Skin epidermis (tissue), 12 donors: ENCODE measurements at regions not wholly inside any gene's neighbourhood (a gene's known extent, or its start where the extent isn't known, plus 50 kb on each side); places are given as distances from the start of the nearest gene placed in this dataset.
"Not testable (repeated sequence)": the region's sequence is repeated elsewhere in the genome, so short reads cannot be mapped to it uniquely, and the experiment has no call there.

ENCODE experiments used
- H3K27ac ChIP-seq, 21 experiments: fragments of 200-600 bp; sonication (generic) in 11 of 21; one replicate each; pipeline ENCODE4 v1.5.0; 2020; ENCODE audit warnings: mild to moderate bottlenecking in 3 of 21, inconsistent platforms in 2 of 21, moderate library complexity in 2 of 21
- H3K4me3 ChIP-seq, 7 experiments: fragments of 200-600 bp; sonication (generic) in 2 of 7; one replicate each; pipeline ENCODE4 v1.5.0; 2020; ENCODE audit warnings: inconsistent platforms in 2 of 7, mild to moderate bottlenecking in 2 of 7, moderate library complexity in 1 of 7

- Histone ChIP-seq H3K27ac (no peak overlapping the region), H3K4me3 (no peak overlapping the region)
These were observed 211.6 kb upstream of the TBL1X start for GRCh38 chrX:9253211-9253610.

- Histone ChIP-seq H3K27ac (no peak overlapping the region), H3K4me3 (no peak overlapping the region)
These were observed 207.0 kb upstream of the TBL1X start for GRCh38 chrX:9257718-9258420.

GRCh38 chrX:9258421-9259104, 206.3 kb upstream of the TBL1X start:
- H3K27ac ChIP-seq = no peak overlapping the region
- H3K4me3 ChIP-seq = no peak overlapping the region

GRCh38 chrX:9260603-9261002, 204.3 kb upstream of the TBL1X start:
- H3K4me3 ChIP-seq = no peak overlapping the region
- H3K27ac ChIP-seq = no peak overlapping the region

- H3K27ac ChIP-seq = no peak overlapping the region
- H3K4me3 ChIP-seq = no peak overlapping the region
These were observed 197.4 kb upstream of the TBL1X start for GRCh38 chrX:9267415-9267814.

- Histone ChIP-seq H3K27ac (no peak overlapping the region), H3K4me3 (no peak overlapping the region)
These were observed 195.7 kb upstream of the TBL1X start for GRCh38 chrX:9269134-9269533.

GRCh38 chrX:9271789-9272525, 192.9 kb upstream of the TBL1X start:
- H3K4me3 ChIP-seq = no peak overlapping the region
- H3K27ac ChIP-seq = no peak overlapping the region

- H3K4me3 ChIP-seq = no peak overlapping the region
- H3K27ac ChIP-seq = no peak overlapping the region
These were observed 191.1 kb upstream of the TBL1X start for GRCh38 chrX:9273744-9274143.

- Histone ChIP-seq H3K27ac (peak overlapping the region in 2 of 21 experiments; percentile 14 to 56), H3K4me3 (no peak overlapping the region)
These were observed 186.2 kb upstream of the TBL1X start for GRCh38 chrX:9278475-9279233.

- H3K4me3 ChIP-seq = no peak overlapping the region
These were observed 185.7 kb upstream of the TBL1X start for GRCh38 chrX:9279234-9279544.

GRCh38 chrX:9280831-9281230, 184.0 kb upstream of the TBL1X start:
- Histone ChIP-seq H3K27ac (no peak overlapping the region), H3K4me3 (no peak overlapping the region)

More at GRCh38 chrX:9279234-9279544, 185.7 kb upstream of the TBL1X start:
- peak overlapping the region in 1 of 21 experiments; percentile 56 for H3K27ac ChIP-seq

- H3K27ac ChIP-seq = no peak overlapping the region
- no peak overlapping the region for H3K4me3 ChIP-seq
These were observed 182.5 kb upstream of the TBL1X start for GRCh38 chrX:9282325-9282724.

GRCh38 chrX:9285342-9285771, 179.5 kb upstream of the TBL1X start:
- no peak overlapping the region for H3K27ac ChIP-seq
- no peak overlapping the region for H3K4me3 ChIP-seq

- Histone ChIP-seq H3K4me3 (no peak overlapping the region), H3K27ac (no peak overlapping the region)
These were observed 178.6 kb upstream of the TBL1X start for GRCh38 chrX:9286234-9286633.

GRCh38 chrX:9291629-9292028, 173.2 kb upstream of the TBL1X start:
- H3K4me3 ChIP-seq = no peak overlapping the region
- no peak overlapping the region for H3K27ac ChIP-seq

GRCh38 chrX:9293051-9293496, 171.8 kb upstream of the TBL1X start:
- Histone ChIP-seq H3K27ac (no peak overlapping the region), H3K4me3 (no peak overlapping the region)

- Histone ChIP-seq H3K4me3 (no peak overlapping the region), H3K27ac (no peak overlapping the region)
These were observed 171.0 kb upstream of the TBL1X start for GRCh38 chrX:9293903-9294302.

GRCh38 chrX:9295551-9295950, 169.3 kb upstream of the TBL1X start:
- Histone ChIP-seq H3K4me3 (no peak overlapping the region), H3K27ac (no peak overlapping the region)

GRCh38 chrX:9298221-9298620, 166.6 kb upstream of the TBL1X start:
- Histone ChIP-seq H3K4me3 (no peak overlapping the region), H3K27ac (no peak overlapping the region)

GRCh38 chrX:9299681-9300080, 165.2 kb upstream of the TBL1X start:
- not testable (repeated sequence) for H3K27ac ChIP-seq

More at GRCh38 chrX:9299681-9300080, 165.2 kb upstream of the TBL1X start:
- not testable (repeated sequence) for H3K4me3 ChIP-seq
